CD1c-positive myeloid dendritic cell (primary cell): ENCODE measurements at regions not wholly inside any gene's neighbourhood (a gene's known extent, or its start where the extent isn't known, plus 50 kb on each side); places are given as distances from the start of the nearest gene placed in this dataset.

Source experiments
- DNase-seq: peaks from one replicate; pipeline ENCODE4 v3.0.0-alpha.2; 2016; ENCODE audit errors: extremely low spot score

- no peak for DNase-seq
These were observed 199.5 kb upstream of the RGPD4 start for GRCh38 chr2:107627164-107627563.

DNA sequence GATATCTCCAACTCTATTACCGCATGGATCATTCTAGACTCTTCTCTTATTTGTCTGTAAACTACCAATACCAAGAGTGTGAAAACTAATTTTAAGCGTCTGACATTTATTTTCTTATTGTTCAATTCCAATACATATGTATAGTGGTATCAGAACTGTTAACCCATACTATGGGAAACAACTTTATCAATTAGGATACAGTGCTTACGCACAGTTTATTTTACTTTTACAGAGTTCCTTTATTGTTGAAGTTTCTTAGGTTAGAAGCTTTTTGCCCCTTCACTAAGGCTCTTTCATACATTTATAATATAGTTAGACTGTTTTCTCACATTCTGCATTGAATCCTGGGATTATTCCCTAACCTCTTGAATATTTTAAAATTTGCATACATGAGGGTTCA, 198.8 kb upstream of the RGPD4 start:
- DNase-seq = no peak

GRCh38 chr2:107633580-107634147, 193.0 kb upstream of the RGPD4 start:
- no peak for DNase-seq

DNA sequence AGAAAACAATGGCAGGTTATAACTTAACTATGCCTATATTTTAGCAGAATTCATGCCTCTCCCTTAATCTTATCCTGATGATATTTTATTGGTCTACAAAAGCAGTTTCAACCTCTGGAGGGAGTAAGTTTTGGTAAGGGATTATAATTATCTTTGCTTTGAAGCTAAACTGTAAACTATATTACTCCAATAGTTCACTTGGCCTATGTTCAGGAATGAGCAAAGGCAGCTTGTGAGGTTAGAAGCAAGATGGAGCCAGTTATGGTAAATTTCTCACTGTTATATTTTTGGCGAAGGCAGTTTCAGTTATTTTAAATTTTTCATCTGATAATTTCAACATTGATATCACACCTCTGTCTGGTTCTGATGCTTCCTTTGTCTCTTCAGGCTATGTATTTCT, 192.5 kb upstream of the RGPD4 start:
- no peak for DNase-seq

- no peak for DNase-seq
These were observed 190.8 kb upstream of the RGPD4 start for GRCh38 chr2:107635883-107636282.

GRCh38 chr2:107645586-107645985, 181.1 kb upstream of the RGPD4 start:
- no peak for DNase-seq

DNA sequence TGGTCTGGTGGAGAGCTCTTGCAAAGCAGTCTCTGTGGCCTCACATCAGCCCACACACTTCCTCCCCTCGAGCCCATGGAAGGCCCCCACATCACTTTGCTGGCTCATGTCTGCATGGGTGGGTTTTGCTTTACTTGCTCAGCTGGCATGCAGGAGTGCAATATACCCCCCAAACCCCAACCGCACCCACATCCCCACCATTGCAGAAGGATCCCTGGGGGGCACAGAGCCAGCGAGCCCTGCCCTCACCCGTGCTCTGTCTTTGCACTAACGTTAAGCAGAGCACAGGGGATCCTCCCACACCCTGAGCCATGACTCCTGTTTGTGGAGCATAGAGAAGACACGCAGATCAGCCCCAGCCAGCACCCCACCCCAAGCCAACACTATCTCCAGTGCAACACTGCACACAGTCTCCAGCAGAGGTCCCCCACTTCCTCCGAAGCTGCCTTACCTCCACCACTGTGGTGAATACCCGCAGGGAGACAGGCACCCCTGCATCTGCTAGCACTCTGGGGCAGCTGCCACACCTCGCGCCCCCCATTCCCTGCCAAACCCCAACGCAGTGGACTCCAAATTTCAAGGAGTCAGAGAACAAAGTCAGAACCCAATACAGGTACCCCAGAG, 177.8 kb upstream of the RGPD4 start:
- no peak for DNase-seq

DNA sequence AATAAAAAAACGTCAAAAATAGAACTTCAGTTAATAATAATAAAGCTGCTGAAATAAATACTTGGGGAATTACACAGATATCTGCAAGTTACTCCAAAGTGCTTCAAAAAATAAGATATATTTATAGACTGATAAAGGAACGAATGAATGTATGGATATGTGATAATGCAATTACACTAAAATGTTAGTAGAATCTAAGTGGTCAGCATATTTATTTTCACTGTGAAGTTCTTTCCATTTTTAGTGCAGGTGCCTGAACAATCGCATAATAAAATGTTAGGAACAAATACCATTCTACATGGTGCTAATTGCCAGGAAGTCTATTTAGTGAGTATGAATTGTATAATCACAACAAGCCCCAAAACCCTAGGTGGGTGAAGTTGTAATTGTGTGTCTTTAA, 169.6 kb upstream of the RGPD4 start:
- no peak for DNase-seq

DNA sequence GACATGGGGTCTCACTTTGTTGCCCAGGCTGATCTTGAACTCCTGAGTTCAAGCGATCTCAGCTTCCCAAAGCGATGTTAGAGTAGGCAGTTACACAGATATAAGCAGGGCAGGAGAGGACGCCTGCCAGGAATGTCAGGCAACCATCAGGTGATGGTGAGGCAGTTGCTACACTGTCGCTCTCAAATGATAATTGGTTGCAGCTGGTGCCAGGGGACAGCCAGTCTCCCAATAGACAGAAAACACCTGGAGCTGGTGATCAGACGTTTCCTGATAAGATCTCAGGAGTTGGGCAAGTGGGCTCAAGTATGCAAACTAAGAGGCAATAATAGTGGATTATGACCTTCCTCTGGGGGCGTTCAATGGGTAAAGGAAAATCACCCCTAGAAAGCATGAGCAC, 163.1 kb upstream of the RGPD4 start:
- no peak for DNase-seq

DNA sequence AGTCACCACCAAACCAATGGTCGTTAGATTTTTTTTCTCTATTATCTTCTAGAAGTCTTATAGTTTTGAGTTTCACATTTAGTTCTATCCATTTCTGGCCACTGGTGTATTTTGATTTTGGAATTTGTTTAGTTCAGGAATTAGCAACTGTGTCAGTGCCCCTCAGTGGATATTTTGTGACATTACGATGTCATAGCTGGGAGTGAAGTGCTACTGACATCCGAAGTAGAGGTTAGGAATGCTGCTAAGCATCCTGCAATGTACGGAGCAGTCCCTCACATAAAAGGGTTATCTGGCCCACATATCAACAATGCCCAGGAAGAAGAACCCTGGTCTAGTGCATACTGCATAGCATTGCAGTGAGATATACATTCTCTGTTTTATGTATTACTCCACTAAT, 157.4 kb upstream of the RGPD4 start:
- DNase-seq = no peak

DNA sequence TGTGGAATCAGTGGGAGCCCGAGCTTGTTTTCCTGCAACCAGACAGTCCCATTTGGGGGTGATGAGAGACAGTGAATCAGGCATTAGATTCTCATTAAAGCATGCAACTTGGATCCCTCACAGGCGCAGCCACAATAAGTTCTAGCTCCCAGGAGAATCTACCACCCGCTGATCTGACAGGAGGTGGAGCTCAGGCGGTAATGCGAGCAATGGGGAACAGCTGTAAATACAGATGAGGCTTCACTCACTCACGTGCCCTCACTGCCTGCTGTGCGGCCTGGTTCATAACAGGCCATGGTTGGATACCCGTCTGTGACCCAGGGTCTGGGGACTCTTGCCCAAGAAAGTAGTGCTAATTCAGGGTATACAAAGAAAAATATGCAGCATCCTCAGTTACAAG, 144.8 kb upstream of the RGPD4 start:
- DNase-seq = no peak

GRCh38 chr2:107684421-107684820, 142.3 kb upstream of the RGPD4 start:
- no peak for DNase-seq

- DNase-seq = no peak
These were observed 141.2 kb upstream of the RGPD4 start for GRCh38 chr2:107685421-107685986.

- DNase-seq = no peak
These were observed 139.6 kb upstream of the RGPD4 start for GRCh38 chr2:107687073-107687472.

DNA sequence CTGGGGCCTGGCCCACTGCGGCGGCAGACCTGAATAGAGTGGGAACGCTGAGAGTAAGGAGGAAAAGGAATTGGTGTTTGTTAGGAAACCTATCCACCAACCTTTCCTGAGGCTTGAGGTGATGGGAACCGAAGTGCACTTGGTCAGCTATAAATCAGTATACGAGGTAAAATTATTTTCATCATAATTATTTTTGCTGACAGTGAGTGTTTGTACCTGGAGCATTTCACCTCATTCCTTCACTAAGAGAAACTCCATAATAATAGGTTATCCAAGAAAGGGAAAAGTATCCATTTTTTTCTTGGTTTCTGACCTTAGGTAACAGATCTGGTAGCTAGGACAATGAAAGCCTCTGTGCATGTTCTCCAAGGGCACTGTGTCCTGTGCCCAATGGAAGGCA, 138.6 kb upstream of the RGPD4 start:
- DNase-seq = no peak

DNA sequence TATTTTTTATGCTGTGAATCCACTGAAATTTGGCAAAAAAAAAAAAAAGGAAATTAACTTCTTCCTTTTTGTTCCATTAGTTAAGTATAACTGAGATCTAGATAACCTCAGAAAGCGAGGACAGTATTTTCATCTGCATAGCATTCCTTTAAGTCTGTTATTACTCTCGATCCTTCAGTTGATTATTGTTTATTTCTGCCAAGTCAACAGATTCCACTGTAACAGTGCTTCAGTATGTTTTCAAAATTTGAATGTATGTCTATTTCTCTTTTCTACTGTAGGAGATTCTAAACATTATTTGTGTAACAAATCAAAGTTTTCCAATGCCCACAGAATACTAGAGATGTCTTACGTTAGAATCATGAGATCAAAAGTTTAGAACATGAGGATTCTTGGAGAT, 133.1 kb upstream of the RGPD4 start:
- no peak for DNase-seq

DNA sequence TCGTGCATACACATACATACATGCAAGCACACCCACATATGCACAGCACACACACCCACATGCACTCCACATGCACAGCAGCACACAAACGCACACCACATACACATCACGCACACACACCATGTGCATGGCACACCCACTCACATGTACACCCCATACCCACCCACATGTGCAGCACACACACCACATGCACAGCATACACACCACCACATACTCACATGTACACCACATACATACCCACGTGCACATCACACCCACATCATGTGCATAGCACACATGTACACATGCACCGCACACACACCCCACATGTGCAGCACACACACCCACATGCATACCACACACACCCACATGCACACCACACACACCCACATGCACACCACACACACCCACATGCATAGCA, 132.0 kb upstream of the RGPD4 start:
- no peak for DNase-seq

GRCh38 chr2:107697385-107697784, 129.3 kb upstream of the RGPD4 start:
- no peak for DNase-seq

- no peak for DNase-seq
These were observed 127.8 kb upstream of the RGPD4 start for GRCh38 chr2:107698861-107699260.

DNA sequence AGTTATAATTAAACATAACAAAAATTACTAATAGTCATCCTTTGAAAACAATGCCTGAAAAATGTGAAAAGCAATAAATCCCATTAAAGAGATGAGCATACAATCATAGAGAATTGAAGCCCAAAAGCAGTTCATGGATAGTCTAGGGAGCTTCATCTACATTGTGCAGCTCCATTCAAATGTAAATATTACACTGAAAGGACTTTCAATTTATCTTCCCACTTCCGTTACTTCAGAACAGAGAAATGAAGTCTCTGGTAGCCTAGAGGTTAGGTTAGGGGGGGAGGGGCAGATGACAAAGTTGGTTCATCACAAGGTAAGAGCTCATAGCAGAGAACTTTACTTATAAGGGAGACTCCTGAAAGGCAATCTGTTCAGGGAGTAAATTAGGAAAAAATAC, 126.6 kb upstream of the RGPD4 start:
- DNase-seq = no peak

- no peak for DNase-seq
These were observed 114.8 kb upstream of the RGPD4 start for GRCh38 chr2:107711941-107712340.

DNA sequence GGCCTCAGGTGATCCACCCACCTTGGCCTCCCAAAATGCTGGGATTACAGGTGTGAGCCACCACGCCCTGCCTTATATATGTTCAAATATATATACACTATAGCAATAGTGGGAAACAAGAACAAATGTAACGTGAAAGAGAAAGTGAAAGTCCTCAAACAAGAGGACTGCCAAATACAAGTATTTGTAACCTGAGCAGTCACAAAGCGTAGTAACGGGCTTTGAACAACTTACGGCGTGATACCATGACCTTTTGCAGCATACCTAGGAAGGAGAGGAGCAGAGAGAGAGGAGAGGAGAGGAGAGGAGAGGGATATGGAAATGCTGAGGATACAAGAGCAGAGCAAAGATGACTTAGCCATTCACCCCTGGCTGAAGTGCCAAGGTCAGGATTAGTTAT, 113.8 kb upstream of the RGPD4 start:
- no peak for DNase-seq

- DNase-seq = no peak
These were observed 109.0 kb upstream of the RGPD4 start for GRCh38 chr2:107717661-107718060.

GRCh38 chr2:107719141-107719540, 107.6 kb upstream of the RGPD4 start:
- DNase-seq = no peak
